Tibial nerve (tissue), 4 donors: ENCODE measurements at regions not wholly inside any gene's neighbourhood (a gene's known extent, or its start where the extent isn't known, plus 50 kb on each side); places are given as distances from the start of the nearest gene placed in this dataset.

Source experiments
- DNase-seq, 2 donors: peaks; one replicate each; pipeline ENCODE4 v3.0.0-alpha.2; 2019; ENCODE audit warnings: low spot score in 2 of 2
- H3K27ac ChIP-seq, 4 donors: fragments of 200-600 bp; sonication (generic) in 3 of 4; one replicate each; pipeline ENCODE4 v1.5.1; 2017 to 2019; ENCODE audit warnings: mild to moderate bottlenecking in 1 of 4
- H3K27me3 ChIP-seq, 2 donors: fragments of 200-600 bp; sonication (generic) in 1 of 2; one replicate each; pipeline versions ENCODE4 v1.5.1 to v1.6.0; 2017 to 2019
- H3K36me3 ChIP-seq, 3 donors: fragments of 200-600 bp; sonication (generic); one replicate each; pipeline ENCODE4 v1.5.1; 2018 to 2019
- H3K4me1 ChIP-seq, 4 donors: fragments of 200-600 bp; sonication (generic) in 3 of 4; one replicate each; pipeline ENCODE4 v1.5.1; 2017 to 2019
- H3K4me3 ChIP-seq, 4 donors: fragments of 200-600 bp; sonication (generic) in 3 of 4; one replicate each; pipeline ENCODE4 v1.5.1; 2017 to 2019; ENCODE audit warnings: mild to moderate bottlenecking in 1 of 4, moderate library complexity in 1 of 4
- H3K9me3 ChIP-seq, 4 donors: fragments of 200-600 bp; sonication (generic) in 3 of 4; one replicate each; pipeline ENCODE4 v1.5.1; 2017 to 2019
- EP300 ChIP-seq, 2 donors: sonication (generic); formaldehyde crosslinking; IDR thresholded peaks; one replicate each; pipeline ENCODE4 v1.6.1; 2017; ENCODE audit warnings: antibody characterized with exemption in 2 of 2, mild to moderate bottlenecking in 1 of 2
- POLR2A ChIP-seq, 2 donors: fragments of 450-650 bp; IDR thresholded peaks; one replicate each; pipeline ENCODE4 v1.6.1; 2017; ENCODE audit warnings: antibody characterized with exemption in 2 of 2, mild to moderate bottlenecking in 2 of 2, moderate library complexity in 2 of 2
- WGBS, 2 donors: methylation state at CpG; one replicate each; pipeline ENCODE4 v1.1.5; 2018; 5-methylcytosine and 5-hydroxymethylcytosine counted together
- TF ChIP-seq, protein P1 (sequence below), 5 experiments: fragments of 200-600 bp in 3 of 5; fragments of 450-650 bp in 2 of 5; sonication (generic) in 3 of 5; IDR thresholded peaks; one replicate each; pipeline ENCODE4 v1.5.1; 2016 to 2019; ENCODE audit warnings: antibody characterized with exemption in 5 of 5, mild to moderate bottlenecking in 3 of 5, moderate library complexity in 2 of 5

DNA sequence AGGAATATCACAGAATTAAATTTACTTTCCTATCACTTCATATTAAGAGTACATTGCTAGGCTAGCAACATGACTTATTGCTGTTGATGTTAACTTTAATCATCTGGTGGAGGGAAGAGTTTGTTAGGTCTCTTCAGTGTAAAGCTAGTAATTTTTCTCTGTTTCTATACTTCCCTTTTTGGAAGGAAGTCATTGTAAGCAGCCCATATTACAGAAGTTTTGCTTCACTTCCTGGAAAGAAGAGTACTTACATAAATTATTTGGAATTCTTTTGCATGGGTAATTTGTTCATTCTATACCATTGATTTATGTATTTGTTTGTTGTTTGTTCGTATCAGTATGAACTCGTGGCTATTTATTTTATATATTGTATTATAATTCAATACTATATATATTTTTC, 405.2 kb downstream of the RFPL4B start:
- Histone ChIP-seq H3K27ac (no peak overlapping the region), H3K9me3 (peaks cover 0 to 7% (median 0%) of the 10 kb centered on the region in 4 donors), H3K36me3 (no peaks in the 10 kb centered on the region), H3K27me3 (no peaks in the 10 kb centered on the region), H3K4me1 (no peaks in the 10 kb centered on the region), H3K4me3 (no peak overlapping the region)
- TF ChIP-seq, protein P1, sequence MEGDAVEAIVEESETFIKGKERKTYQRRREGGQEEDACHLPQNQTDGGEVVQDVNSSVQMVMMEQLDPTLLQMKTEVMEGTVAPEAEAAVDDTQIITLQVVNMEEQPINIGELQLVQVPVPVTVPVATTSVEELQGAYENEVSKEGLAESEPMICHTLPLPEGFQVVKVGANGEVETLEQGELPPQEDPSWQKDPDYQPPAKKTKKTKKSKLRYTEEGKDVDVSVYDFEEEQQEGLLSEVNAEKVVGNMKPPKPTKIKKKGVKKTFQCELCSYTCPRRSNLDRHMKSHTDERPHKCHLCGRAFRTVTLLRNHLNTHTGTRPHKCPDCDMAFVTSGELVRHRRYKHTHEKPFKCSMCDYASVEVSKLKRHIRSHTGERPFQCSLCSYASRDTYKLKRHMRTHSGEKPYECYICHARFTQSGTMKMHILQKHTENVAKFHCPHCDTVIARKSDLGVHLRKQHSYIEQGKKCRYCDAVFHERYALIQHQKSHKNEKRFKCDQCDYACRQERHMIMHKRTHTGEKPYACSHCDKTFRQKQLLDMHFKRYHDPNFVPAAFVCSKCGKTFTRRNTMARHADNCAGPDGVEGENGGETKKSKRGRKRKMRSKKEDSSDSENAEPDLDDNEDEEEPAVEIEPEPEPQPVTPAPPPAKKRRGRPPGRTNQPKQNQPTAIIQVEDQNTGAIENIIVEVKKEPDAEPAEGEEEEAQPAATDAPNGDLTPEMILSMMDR (IDR thresholded peaks at IDR 0.05), result no peak
- TF ChIP-seq POLR2A (IDR thresholded peaks at IDR 0.05), result no peak
- TF ChIP-seq EP300 (IDR thresholded peaks at IDR 0.05), result no peak
- no peak for DNase-seq
- WGBS, 2 donors, result 87 to 93% methylated on average over 2 of the region's 2 CpGs

DNA sequence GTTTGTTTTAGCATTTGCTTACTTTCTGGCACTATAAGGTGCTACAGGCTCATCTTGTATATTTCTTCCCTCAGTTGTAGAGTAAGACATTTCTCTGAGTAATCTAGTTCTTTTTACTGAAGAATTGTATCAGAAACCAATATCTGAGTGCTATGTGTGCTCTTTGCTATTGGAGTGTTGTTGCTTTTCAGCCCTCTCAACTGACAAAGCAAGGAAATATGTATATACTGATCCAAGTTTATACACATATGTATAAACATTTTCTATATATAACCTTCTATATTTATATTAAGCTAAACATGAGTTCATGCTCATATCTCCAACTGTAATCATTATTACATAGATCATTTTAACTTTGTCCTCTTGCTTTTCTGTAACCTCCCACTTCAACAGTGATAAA, 405.7 kb downstream of the RFPL4B start:
- H3K27me3 ChIP-seq, result no peaks in the 10 kb centered on the region
- H3K4me3 ChIP-seq, result no peak overlapping the region
- DNase-seq, result no peak
- H3K4me1 ChIP-seq, result no peaks in the 10 kb centered on the region
- no peak overlapping the region for H3K27ac ChIP-seq
- H3K9me3 ChIP-seq, result peaks cover 0 to 7% (median 0%) of the 10 kb centered on the region in 4 donors
- H3K36me3 ChIP-seq, result no peaks in the 10 kb centered on the region
- TF ChIP-seq POLR2A (IDR thresholded peaks at IDR 0.05), result no peak
- no peak for TF ChIP-seq EP300 (IDR thresholded peaks at IDR 0.05)
- TF ChIP-seq, protein P1 (IDR thresholded peaks at IDR 0.05), result no peak

DNA sequence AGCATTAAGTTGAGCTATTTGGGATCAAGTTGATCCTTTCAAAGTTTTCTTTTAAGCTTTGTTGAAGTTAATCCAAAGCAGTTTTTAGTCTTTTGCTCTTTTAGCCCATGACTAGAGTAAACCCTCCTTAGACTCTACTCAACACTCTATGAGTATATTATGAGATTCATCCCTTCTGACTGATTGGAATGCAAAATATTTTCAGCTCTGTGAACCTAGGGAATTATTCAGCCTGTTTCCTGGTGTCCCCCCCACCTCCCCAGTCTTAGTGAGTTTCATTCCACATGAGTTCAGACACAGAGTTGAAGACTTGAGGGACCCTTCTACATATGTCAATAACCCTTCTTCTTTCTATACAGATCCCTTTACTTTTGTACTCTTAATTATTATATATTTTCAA, 413.7 kb downstream of the RFPL4B start:
- Histone ChIP-seq H3K27ac (no peak overlapping the region), H3K27me3 (no peaks in the 10 kb centered on the region), H3K4me3 (no peak overlapping the region), H3K9me3 (peaks cover 0 to 16% (median 0%) of the 10 kb centered on the region in 4 donors), H3K36me3 (no peaks in the 10 kb centered on the region), H3K4me1 (no peaks in the 10 kb centered on the region)
- no peak for DNase-seq
- no peak for TF ChIP-seq EP300 (IDR thresholded peaks at IDR 0.05)

DNA sequence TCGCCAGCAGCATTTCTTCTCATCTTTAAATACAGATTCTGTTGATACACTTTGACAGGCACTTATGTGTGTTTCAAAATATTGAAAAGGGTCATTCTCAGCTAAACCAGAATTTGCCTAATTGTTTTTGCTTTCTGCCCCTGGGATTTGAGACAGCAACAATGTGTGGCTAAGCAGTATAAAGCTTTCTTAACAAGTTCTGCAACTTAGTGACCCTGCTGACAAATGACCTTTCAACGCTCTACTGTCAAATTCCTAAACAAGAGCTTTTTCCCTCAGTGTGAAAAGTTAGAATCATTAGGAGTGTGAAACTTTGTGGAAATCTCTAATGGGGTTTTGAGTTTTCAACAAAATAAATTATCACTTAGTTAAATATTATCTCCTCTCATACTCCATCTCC, 414.6 kb downstream of the RFPL4B start:
- 63 to 66% methylated on average over 2 of the region's 2 CpGs for WGBS, 2 donors
- H3K9me3 ChIP-seq, result peaks cover 0 to 11% (median 0%) of the 10 kb centered on the region in 4 donors

DNA sequence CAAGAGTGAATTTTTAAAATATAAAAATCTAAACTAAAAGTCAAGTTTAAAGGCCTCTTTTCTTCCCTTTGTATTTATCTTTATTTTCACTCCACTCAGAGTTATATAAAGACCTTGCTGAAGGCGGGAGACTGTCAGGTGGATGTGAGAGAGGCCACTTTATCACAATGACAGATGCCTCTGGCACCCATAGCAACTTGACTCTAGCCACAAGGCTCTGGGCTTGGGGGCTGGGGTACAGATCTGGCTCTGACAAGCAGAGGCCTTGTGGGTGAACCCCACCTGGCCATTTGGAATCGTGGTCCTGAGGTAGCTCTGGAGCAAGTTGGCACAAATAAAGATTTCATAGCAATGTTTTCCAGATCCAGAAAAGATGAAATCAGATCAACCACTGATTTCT, 417.2 kb downstream of the RFPL4B start:
- H3K4me3 ChIP-seq, result no peak overlapping the region
- no peak overlapping the region for H3K27ac ChIP-seq
- no peak for DNase-seq
- no peaks in the 10 kb centered on the region for H3K27me3 ChIP-seq
- WGBS, 2 donors, result 81 to 97% methylated on average over 2 of the region's 2 CpGs
- no peaks in the 10 kb centered on the region for H3K4me1 ChIP-seq
- no peak for TF ChIP-seq POLR2A (IDR thresholded peaks at IDR 0.05)
- no peak for TF ChIP-seq EP300 (IDR thresholded peaks at IDR 0.05)
- TF ChIP-seq, protein P1 (IDR thresholded peaks at IDR 0.05), result no peak
- H3K36me3 ChIP-seq, result no peaks in the 10 kb centered on the region
- H3K9me3 ChIP-seq, result peaks cover 0 to 20% (median 0%) of the 10 kb centered on the region in 4 donors

More for the DNA sequence above, 414.6 kb downstream of the RFPL4B start:
- Histone ChIP-seq H3K4me1 (no peaks in the 10 kb centered on the region), H3K27me3 (no peaks in the 10 kb centered on the region), H3K36me3 (no peaks in the 10 kb centered on the region), H3K27ac (no peak overlapping the region), H3K4me3 (no peak overlapping the region)
- no peak for TF ChIP-seq EP300 (IDR thresholded peaks at IDR 0.05)
- TF ChIP-seq, protein P1 (IDR thresholded peaks at IDR 0.05), result no peak
- TF ChIP-seq POLR2A (IDR thresholded peaks at IDR 0.05), result no peak
- no peak for DNase-seq

DNA sequence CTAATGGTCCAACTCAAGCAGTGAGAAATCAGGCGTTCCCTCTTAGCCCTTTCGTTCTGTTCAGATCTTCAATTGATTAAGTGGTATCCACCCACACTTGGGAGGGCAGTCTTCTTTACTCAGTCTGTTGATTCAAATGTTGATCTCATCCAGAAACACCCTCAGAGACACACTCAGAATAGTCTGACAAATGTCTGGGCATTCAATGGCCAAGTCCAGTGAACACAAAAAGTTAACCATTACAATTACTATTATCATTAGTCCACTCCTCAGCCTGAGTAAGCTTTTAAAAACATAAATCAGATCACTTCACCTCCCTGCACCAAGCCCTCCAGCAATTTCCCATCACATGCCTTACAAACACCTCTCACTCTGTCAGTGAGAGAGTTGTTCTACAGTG, 423.2 kb downstream of the RFPL4B start:
- TF ChIP-seq POLR2A (IDR thresholded peaks at IDR 0.05), result no peak
- TF ChIP-seq, protein P1 (IDR thresholded peaks at IDR 0.05), result no peak
- no peak for TF ChIP-seq EP300 (IDR thresholded peaks at IDR 0.05)
- no peak for DNase-seq
- WGBS, 2 donors, result 57 to 74% methylated on average over 2 of the region's 2 CpGs

More for the DNA sequence above, 423.2 kb downstream of the RFPL4B start:
- Histone ChIP-seq H3K4me3 (no peak overlapping the region), H3K4me1 (no peaks in the 10 kb centered on the region), H3K27ac (no peak overlapping the region), H3K9me3 (peaks cover 0 to 11% (median 0%) of the 10 kb centered on the region in 4 donors), H3K36me3 (no peaks in the 10 kb centered on the region), H3K27me3 (no peaks in the 10 kb centered on the region)
